Esophagus muscularis mucosa (tissue), 4 donors: ENCODE measurements at regions not wholly inside any gene's neighbourhood (a gene's known extent, or its start where the extent isn't known, plus 50 kb on each side); places are given as distances from the start of the nearest gene placed in this dataset.

Experiments used
- DNase-seq: peaks from one replicate; pipeline ENCODE4 v3.0.0-alpha.2; 2017; ENCODE audit errors: extremely low spot score
- H3K27ac ChIP-seq, 4 donors: fragments of 200-600 bp; sonication (generic); replicated peaks in 1 of 4; 1 replicate in 3 of 4; 2 replicates in 1 of 4; pipeline ENCODE4 v1.5.1; 2016 to 2019; ENCODE audit warnings: mild to moderate bottlenecking in 1 of 4
- H3K27me3 ChIP-seq, 4 donors: fragments of 200-600 bp; sonication (generic); one replicate each; pipeline versions ENCODE4 v1.5.1 to v1.6.0; 2016 to 2019
- H3K36me3 ChIP-seq, 4 donors: fragments of 200-600 bp; sonication (generic); one replicate each; pipeline ENCODE4 v1.5.1; 2016 to 2019
- H3K4me1 ChIP-seq, 4 donors: fragments of 200-600 bp; sonication (generic); one replicate each; pipeline ENCODE4 v1.5.1; 2016 to 2019
- H3K4me3 ChIP-seq, 4 donors: fragments of 200-600 bp; sonication (generic); 1 replicate in 2 of 4; 2 replicates in 2 of 4; pipeline ENCODE4 v1.5.1; 2016 to 2019; ENCODE audit warnings: mild to moderate bottlenecking in 4 of 4, moderate library complexity in 1 of 4
- H3K9me3 ChIP-seq, 4 donors: fragments of 200-600 bp; sonication (generic); 1 replicate in 3 of 4; 2 replicates in 1 of 4; pipeline ENCODE4 v1.5.1; 2016 to 2019
- EP300 ChIP-seq: sonication (generic); formaldehyde crosslinking; IDR thresholded peaks from one replicate; pipeline ENCODE4 v1.6.1; 2017; ENCODE audit warnings: antibody characterized with exemption
- POLR2A ChIP-seq: fragments of 450-650 bp; IDR thresholded peaks from one replicate; pipeline ENCODE4 v1.6.1; 2017; ENCODE audit warnings: antibody characterized with exemption, moderate library complexity, mild to moderate bottlenecking, low read depth
- POLR2AphosphoS5 ChIP-seq, 2 donors: sonication (generic); formaldehyde crosslinking; IDR thresholded peaks; one replicate each; pipeline ENCODE4 v1.6.1; 2017; ENCODE audit warnings: antibody characterized with exemption in 2 of 2
- WGBS: methylation state at CpG from one replicate; pipeline ENCODE4 v1.1.5; 2018; 5-methylcytosine and 5-hydroxymethylcytosine counted together
- intact Hi-C: fragments of 100-400 bp; cut with DNase I; formaldehyde crosslinking; loops from one replicate; pipeline ENCODE4 v1.15.1; 2023
- TF ChIP-seq, protein P1 (sequence below), 3 experiments: fragments of 200-600 bp in 2 of 3; fragments of 450-650 bp in 1 of 3; sonication (generic) in 2 of 3; IDR thresholded peaks; one replicate each; pipeline ENCODE4 v1.5.1; 2017 to 2019; ENCODE audit warnings: antibody characterized with exemption in 3 of 3, mild to moderate bottlenecking in 2 of 3, moderate library complexity in 1 of 3

DNA sequence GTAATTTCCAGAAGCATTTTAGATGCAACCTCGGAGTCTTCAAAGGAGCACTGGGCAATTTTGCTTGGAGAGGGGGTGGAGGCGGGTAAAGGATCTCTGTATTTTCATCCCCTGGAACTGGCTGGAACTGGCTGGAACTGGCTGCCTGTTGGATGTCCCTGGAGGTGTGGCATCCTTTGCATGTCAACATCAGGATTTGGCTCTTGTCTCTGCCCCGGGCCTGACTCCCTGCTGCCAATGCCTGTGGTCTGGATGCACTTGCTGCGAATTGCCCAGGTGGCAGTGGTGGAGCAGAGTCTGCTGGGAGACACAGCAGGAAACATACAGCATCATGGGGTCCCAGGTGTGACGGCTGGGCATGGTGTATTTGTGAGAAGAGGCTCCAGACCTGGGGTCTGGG, 391.3 kb downstream of the GADD45G start:
- H3K36me3 ChIP-seq = no peaks in the 10 kb centered on the region
- H3K9me3 ChIP-seq = no peaks in the 10 kb centered on the region
- no peak overlapping the region for H3K27ac ChIP-seq
- TF ChIP-seq, protein P1, sequence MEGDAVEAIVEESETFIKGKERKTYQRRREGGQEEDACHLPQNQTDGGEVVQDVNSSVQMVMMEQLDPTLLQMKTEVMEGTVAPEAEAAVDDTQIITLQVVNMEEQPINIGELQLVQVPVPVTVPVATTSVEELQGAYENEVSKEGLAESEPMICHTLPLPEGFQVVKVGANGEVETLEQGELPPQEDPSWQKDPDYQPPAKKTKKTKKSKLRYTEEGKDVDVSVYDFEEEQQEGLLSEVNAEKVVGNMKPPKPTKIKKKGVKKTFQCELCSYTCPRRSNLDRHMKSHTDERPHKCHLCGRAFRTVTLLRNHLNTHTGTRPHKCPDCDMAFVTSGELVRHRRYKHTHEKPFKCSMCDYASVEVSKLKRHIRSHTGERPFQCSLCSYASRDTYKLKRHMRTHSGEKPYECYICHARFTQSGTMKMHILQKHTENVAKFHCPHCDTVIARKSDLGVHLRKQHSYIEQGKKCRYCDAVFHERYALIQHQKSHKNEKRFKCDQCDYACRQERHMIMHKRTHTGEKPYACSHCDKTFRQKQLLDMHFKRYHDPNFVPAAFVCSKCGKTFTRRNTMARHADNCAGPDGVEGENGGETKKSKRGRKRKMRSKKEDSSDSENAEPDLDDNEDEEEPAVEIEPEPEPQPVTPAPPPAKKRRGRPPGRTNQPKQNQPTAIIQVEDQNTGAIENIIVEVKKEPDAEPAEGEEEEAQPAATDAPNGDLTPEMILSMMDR (IDR thresholded peaks at IDR 0.05) = no peak
- TF ChIP-seq POLR2A (no peak), POLR2AphosphoS5 (IDR thresholded peaks at IDR 0.05) (no peak), EP300 (no peak)
- intact Hi-C loops = no loop called here
- DNase-seq = no peak
- H3K27me3 ChIP-seq = no peaks in the 10 kb centered on the region
- no peak overlapping the region for H3K4me3 ChIP-seq
- peaks cover 42 to 57% (median 50%) of the 10 kb centered on the region in 4 donors for H3K4me1 ChIP-seq
- WGBS = 100% methylated on average over 4 of the region's 5 CpGs

DNA sequence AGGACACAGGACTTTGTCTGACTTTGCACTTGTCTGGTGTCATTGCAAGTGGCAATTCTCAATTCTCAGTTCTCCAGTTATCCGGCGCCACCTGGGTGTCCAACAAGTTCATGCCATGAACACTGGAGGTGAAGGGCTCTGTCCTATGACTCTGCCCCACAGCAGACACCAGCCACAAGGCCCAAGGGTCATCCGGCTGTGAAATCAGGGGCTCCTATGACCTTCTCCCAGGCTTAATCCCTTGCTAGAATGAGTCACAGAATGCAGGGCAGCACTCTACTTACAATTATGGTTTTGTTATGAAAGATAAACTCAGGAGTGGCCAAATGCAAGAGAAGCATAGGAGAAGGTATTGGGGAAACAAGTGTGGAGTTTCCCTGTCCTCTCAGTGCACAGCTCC, 392.0 kb downstream of the GADD45G start:
- Histone ChIP-seq H3K9me3 (no peaks in the 10 kb centered on the region), H3K27ac (no peak overlapping the region), H3K27me3 (no peaks in the 10 kb centered on the region), H3K4me1 (peaks cover 49 to 63% (median 55%) of the 10 kb centered on the region in 4 donors), H3K4me3 (no peak overlapping the region), H3K36me3 (no peaks in the 10 kb centered on the region)
- TF ChIP-seq, protein P1 (IDR thresholded peaks at IDR 0.05) = no peak
- TF ChIP-seq POLR2A = no peak
- no peak for TF ChIP-seq POLR2AphosphoS5 (IDR thresholded peaks at IDR 0.05)
- TF ChIP-seq EP300 = no peak
- 92% methylated on average over 3 of the region's 3 CpGs for WGBS
- no peak for DNase-seq
- intact Hi-C loops = no loop called here

GRCh38 chr9:89998633-89999032, 393.8 kb downstream of the GADD45G start:
- no peak for DNase-seq
- H3K27ac ChIP-seq = peak overlapping the region; percentile 76 to 88 (median 86)
- H3K4me3 ChIP-seq = no peak overlapping the region
- H3K27me3 ChIP-seq = no peaks in the 10 kb centered on the region
- H3K9me3 ChIP-seq = no peaks in the 10 kb centered on the region
- H3K36me3 ChIP-seq = no peaks in the 10 kb centered on the region
- intact Hi-C loops = no loop called here
- H3K4me1 ChIP-seq = peaks cover 60 to 68% (median 67%) of the 10 kb centered on the region in 4 donors
- 72% methylated on average over 3 of the region's 3 CpGs for WGBS
- no peak for TF ChIP-seq EP300
- TF ChIP-seq POLR2AphosphoS5 (IDR thresholded peaks at IDR 0.05) = no peak

GRCh38 chr9:89999176-89999533, 394.3 kb downstream of the GADD45G start:
- WGBS = 87% methylated on average over 3 of the region's 3 CpGs
- Histone ChIP-seq H3K9me3 (no peaks in the 10 kb centered on the region), H3K36me3 (no peaks in the 10 kb centered on the region), H3K27ac (peak overlapping the region; percentile 76 to 88 (median 86)), H3K4me1 (peaks cover 55 to 68% (median 67%) of the 10 kb centered on the region in 4 donors), H3K27me3 (no peaks in the 10 kb centered on the region), H3K4me3 (peak overlapping the region in 1 of 4 donors; percentile 31)
- DNase-seq = no peak
- intact Hi-C loops = no loop called here
- no peak for TF ChIP-seq POLR2A
- TF ChIP-seq, protein P1 (IDR thresholded peaks at IDR 0.05) = no peak
- no peak for TF ChIP-seq EP300
- TF ChIP-seq POLR2AphosphoS5 (IDR thresholded peaks at IDR 0.05) = no peak

DNA sequence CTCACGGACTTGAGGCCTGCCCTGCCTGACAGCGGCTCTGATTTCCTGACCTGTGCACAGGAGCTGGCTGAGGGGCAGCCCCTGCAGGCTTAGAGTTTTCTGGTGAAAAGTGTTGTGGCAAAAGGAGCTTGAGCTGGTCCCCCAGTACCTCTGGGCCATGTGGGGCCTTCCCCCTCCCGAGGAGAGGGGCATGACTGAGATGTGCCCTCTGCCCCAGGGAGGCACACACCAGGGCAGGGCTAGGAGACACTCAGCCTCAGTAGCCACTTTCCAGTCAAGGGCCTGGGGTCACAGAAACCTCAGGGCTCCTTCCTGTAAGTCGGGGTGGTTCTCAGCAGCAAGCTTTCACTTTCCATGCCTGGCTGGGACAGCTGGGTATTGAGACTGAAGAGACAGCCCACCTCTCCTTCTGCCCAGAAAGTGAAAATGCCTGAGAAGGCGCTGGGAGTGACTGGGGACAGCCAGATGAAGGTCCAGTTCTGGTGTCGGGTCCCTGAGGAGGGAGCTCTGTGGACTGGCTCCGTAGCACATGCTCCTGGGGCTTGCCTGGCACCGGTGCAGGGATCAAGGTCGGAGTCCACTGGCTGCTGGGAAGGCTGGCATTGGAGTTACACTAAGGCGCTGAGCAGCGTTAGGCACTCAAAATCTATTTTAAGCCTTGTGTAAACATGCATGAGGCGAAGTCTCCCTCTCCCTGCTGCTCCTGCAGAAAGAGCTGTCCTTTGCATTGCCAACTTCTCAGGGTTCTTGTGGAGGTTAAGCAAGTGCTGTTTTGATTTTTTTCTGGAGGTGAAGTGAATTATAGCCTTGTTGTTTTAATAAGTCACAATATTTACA, 394.9 kb downstream of the GADD45G start:
- Histone ChIP-seq H3K27ac (peak overlapping the region; percentile 76 to 88 (median 86)), H3K36me3 (no peaks in the 10 kb centered on the region), H3K4me3 (peak overlapping the region; percentile 31 to 36 (median 34)), H3K4me1 (peaks cover 49 to 68% (median 65%) of the 10 kb centered on the region in 4 donors), H3K9me3 (no peaks in the 10 kb centered on the region), H3K27me3 (no peaks in the 10 kb centered on the region)
- DNase-seq = no peak
- intact Hi-C loops = loop anchor here (5.0 kb wide), 2 partner anchors 57 to 392 kb away; partner anchors contain the start of gene GADD45G
- TF ChIP-seq POLR2A = no peak
- peak; percentile 28 for TF ChIP-seq EP300
- TF ChIP-seq POLR2AphosphoS5 (IDR thresholded peaks at IDR 0.05) = peak; percentile 70 to 79
- TF ChIP-seq, protein P1 (IDR thresholded peaks at IDR 0.05) = no peak
- WGBS = 17% methylated on average over 7 of the region's 12 CpGs
